SK-N-SH (cell line): ENCODE measurements at regions not wholly inside any gene's neighbourhood (a gene's known extent, or its start where the extent isn't known, plus 50 kb on each side); places are given as distances from the start of the nearest gene placed in this dataset.
"Not testable (repeated sequence)": the region's sequence is repeated elsewhere in the genome, so short reads cannot be mapped to it uniquely, and the experiment has no call there.

Source experiments
- CTCF ChIA-PET: fragments of 300-600, 350-600 bp; formaldehyde crosslinking; extraction: SDS; loops from one replicate; lab custom pipeline; 2021; lab: Yijun Ruan, JAX
- POLR2A ChIA-PET: fragments of 350-600 bp; sonication (Branson Sonifier 250); formaldehyde crosslinking; extraction: SDS; loops from one replicate; lab custom pipeline; 2020; ENCODE audit warnings: antibody characterized with exemption, inconsistent platforms; lab: Yijun Ruan, JAX
- DNase-seq: peaks from one replicate; pipeline ENCODE4 v3.0.0; 2012
- H2AFZ ChIP-seq: fragments of 200-600 bp; sonication (generic); 2 replicates; pipeline ENCODE4 v1.8.1; 2016; ENCODE audit warnings: antibody characterized with exemption, mild to moderate bottlenecking, low read depth
- H3F3A ChIP-seq: fragments of 200-600 bp; sonication (generic); replicated peaks from 2 replicates; pipeline ENCODE3; 2016; ENCODE audit warnings: antibody characterized with exemption, mild to moderate bottlenecking; ENCODE audit not compliant: insufficient read depth
- H3K27ac ChIP-seq, 2 experiments: fragments of 200-500 bp in 1 of 2; fragments of 200-600 bp in 1 of 2; sonication (Bioruptor generic) in 1 of 2; sonication (generic), shearing (Covaris generic) in 1 of 2; 2 replicates each; pipeline versions ENCODE4 v1.5.1 to v1.6.1; 2014 to 2016; ENCODE audit warnings: low read depth in 2 of 2, inconsistent platforms in 1 of 2, low read length in 1 of 2, mild to moderate bottlenecking in 1 of 2, mixed read lengths in 1 of 2
- H3K27me3 ChIP-seq: fragments of 200-600 bp; sonication (generic), shearing (Covaris generic); 2 replicates; pipeline ENCODE4 v1.6.1; 2016; ENCODE audit warnings: mixed run types; ENCODE audit not compliant: insufficient read depth
- H3K36me3 ChIP-seq, 2 experiments: fragments of 200-500 bp in 1 of 2; fragments of 200-600 bp in 1 of 2; sonication (Bioruptor generic) in 1 of 2; sonication (generic) in 1 of 2; replicated peaks in 1 of 2; 2 replicates each; pipeline versions ENCODE3 to v1.5.1; 2014 to 2016; ENCODE audit warnings: low read length in 1 of 2, mild to moderate bottlenecking in 1 of 2; ENCODE audit not compliant: insufficient read depth in 2 of 2, control insufficient read depth in 1 of 2
- H3K4me1 ChIP-seq, 2 experiments: fragments of 200-500 bp in 1 of 2; fragments of 200-600 bp in 1 of 2; sonication (Bioruptor generic) in 1 of 2; sonication (generic), shearing (Covaris generic) in 1 of 2; 2 replicates each; pipeline versions ENCODE4 v1.5.1 to v1.6.1; 2014 to 2016; ENCODE audit warnings: low read depth in 1 of 2, low read length in 1 of 2, mixed run types in 1 of 2; ENCODE audit not compliant: insufficient read depth in 2 of 2, control insufficient read depth in 1 of 2
- H3K4me2 ChIP-seq: fragments of 200-600 bp; sonication (generic), shearing (Covaris generic); 2 replicates; pipeline ENCODE4 v1.6.1; 2017; ENCODE audit warnings: mixed run types
- H3K4me3 ChIP-seq, 2 experiments: fragments of 200-500 bp in 1 of 2; fragments of 200-600 bp in 1 of 2; sonication (Bioruptor generic) in 1 of 2; sonication (generic), shearing (Covaris generic) in 1 of 2; 2 replicates each; pipeline versions ENCODE4 v1.5.1 to v1.8.1; 2014 to 2016; ENCODE audit warnings: low read depth in 2 of 2, inconsistent platforms in 1 of 2, low read length in 1 of 2, mild to moderate bottlenecking in 1 of 2, mixed read lengths in 1 of 2, moderate library complexity in 1 of 2
- H3K79me2 ChIP-seq: fragments of 200-600 bp; sonication (generic); 2 replicates; pipeline ENCODE4 v1.8.1; 2017; ENCODE audit warnings: mild to moderate bottlenecking; ENCODE audit not compliant: insufficient read depth
- H3K9ac ChIP-seq: fragments of 200-600 bp; sonication (generic); 2 replicates; pipeline ENCODE4 v1.6.1; 2017; ENCODE audit warnings: mixed run types
- H3K9me2 ChIP-seq: fragments of 200-600 bp; sonication (generic); 2 replicates; pipeline ENCODE4 v1.6.1; 2017; ENCODE audit warnings: mixed run types
- H3K9me3 ChIP-seq: fragments of 200-600 bp; sonication (generic); 2 replicates; pipeline ENCODE4 v1.6.1; 2017; ENCODE audit warnings: mixed run types, mild to moderate bottlenecking, moderate library complexity
- H4K20me1 ChIP-seq: fragments of 200-600 bp; sonication (generic); 2 replicates; pipeline ENCODE4 v1.6.1; 2017; ENCODE audit warnings: mild to moderate bottlenecking, mixed run types; ENCODE audit not compliant: insufficient read depth
- CHD2 ChIP-seq: fragments of 150-350 bp; IDR thresholded peaks from 2 replicates; pipeline ENCODE4 v1.6.1; 2018; ENCODE audit warnings: low read length; ENCODE audit not compliant: partially characterized antibody
- EZH2phosphoT487 ChIP-seq: fragments of 200-600 bp; sonication (generic); IDR thresholded peaks from 2 replicates; pipeline ENCODE4 v1.6.1; 2017; ENCODE audit warnings: low read depth, mixed run types, mild to moderate bottlenecking, antibody characterized with exemption, moderate library complexity, borderline replicate concordance
- FOXJ3 ChIP-seq: sonication (generic); formaldehyde crosslinking; IDR thresholded peaks from 2 replicates; pipeline ENCODE4 v1.5.1; 2020; ENCODE audit warnings: mild to moderate bottlenecking, missing genetic modification reagents
- GABPA ChIP-seq: IDR thresholded peaks from 2 replicates; pipeline ENCODE4 v1.4.0; 2012; ENCODE audit warnings: low read depth, mild to moderate bottlenecking
- JUND ChIP-seq: IDR thresholded peaks from 2 replicates; pipeline ENCODE4 v1.4.0; 2012
- MEF2A ChIP-seq: IDR thresholded peaks from 2 replicates; pipeline ENCODE4 v1.4.0; 2012; ENCODE audit warnings: low read depth, borderline replicate concordance
- MXI1 ChIP-seq: IDR thresholded peaks from 2 replicates; pipeline ENCODE4 v1.6.1; 2012; ENCODE audit warnings: mild to moderate bottlenecking, low read depth, low read length, improper control_type of control experiment
- NFIC ChIP-seq: IDR thresholded peaks from 2 replicates; pipeline ENCODE4 v1.4.0; 2012; ENCODE audit warnings: borderline replicate concordance
- RXRA ChIP-seq: IDR thresholded peaks from 2 replicates; pipeline ENCODE4 v1.4.0; 2012; ENCODE audit warnings: low read depth, mild to moderate bottlenecking, borderline replicate concordance
- SMC3 ChIP-seq: IDR thresholded peaks from 2 replicates; pipeline ENCODE4 v1.6.1; 2012; ENCODE audit warnings: low read depth, low read length, improper control_type of control experiment
- YY1 ChIP-seq: IDR thresholded peaks from 2 replicates; pipeline ENCODE4 v1.4.0; 2012; ENCODE audit warnings: low read depth, mild to moderate bottlenecking
- WGBS: methylation state at CpG from one replicate; pipeline ENCODE4 v1.1.6; 2017; ENCODE audit warnings: low lambda C conversion rate; 5-methylcytosine and 5-hydroxymethylcytosine counted together
- TF ChIP-seq, protein P1 (sequence below): IDR thresholded peaks from 2 replicates; pipeline ENCODE4 v1.4.0; 2012; ENCODE audit warnings: low read depth, borderline replicate concordance
- TF ChIP-seq, protein P2 (sequence below): fragments of 150-350 bp; IDR thresholded peaks from 2 replicates; pipeline ENCODE4 v1.6.1; 2016; ENCODE audit warnings: mild to moderate bottlenecking, low read depth, low read length
- TF ChIP-seq, protein P3 (sequence below): fragments of 200-600 bp; sonication (generic); IDR thresholded peaks from 2 replicates; pipeline ENCODE4 v1.6.1; 2017; ENCODE audit warnings: antibody characterized with exemption, mild to moderate bottlenecking, moderate library complexity

DNA sequence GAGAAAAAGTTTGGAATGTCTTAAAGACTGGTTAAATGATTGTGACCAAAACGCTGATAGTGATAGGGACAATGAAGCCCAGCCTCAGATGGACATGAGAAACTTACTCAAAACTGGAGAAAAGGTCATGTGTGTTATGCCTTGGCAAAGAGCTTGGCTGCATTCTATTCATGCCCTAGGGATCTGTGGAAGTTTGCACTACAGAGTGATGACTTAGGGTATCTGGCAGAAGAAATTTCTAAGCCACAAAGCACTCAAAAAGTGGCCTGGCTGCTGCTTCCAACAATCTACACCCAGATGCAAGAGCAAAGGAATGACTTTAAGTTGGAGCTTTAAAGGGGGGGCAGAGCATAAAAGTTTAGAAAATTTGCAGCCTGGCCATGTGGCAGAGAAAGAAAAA, 521.3 kb downstream of the UQCRFS1 start:
- Histone ChIP-seq H3F3A (no peaks in the 10 kb centered on the region), H3K4me1 (no peaks in the 10 kb centered on the region), H3K4me2 (no peak overlapping the region), H4K20me1 (no peaks in the 10 kb centered on the region), H3K9me3 (no peaks in the 10 kb centered on the region), H3K79me2 (no peaks in the 10 kb centered on the region), H3K9me2 (no peaks in the 10 kb centered on the region), H2AFZ (no peak overlapping the region), H3K36me3 (no peaks in the 10 kb centered on the region), H3K27me3 (no peaks in the 10 kb centered on the region), H3K9ac (no peak overlapping the region), H3K4me3 (no peak overlapping the region), H3K27ac (no peak overlapping the region)
- TF ChIP-seq, protein P1, sequence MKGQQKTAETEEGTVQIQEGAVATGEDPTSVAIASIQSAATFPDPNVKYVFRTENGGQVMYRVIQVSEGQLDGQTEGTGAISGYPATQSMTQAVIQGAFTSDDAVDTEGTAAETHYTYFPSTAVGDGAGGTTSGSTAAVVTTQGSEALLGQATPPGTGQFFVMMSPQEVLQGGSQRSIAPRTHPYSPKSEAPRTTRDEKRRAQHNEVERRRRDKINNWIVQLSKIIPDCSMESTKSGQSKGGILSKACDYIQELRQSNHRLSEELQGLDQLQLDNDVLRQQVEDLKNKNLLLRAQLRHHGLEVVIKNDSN = no peak
- TF ChIP-seq, protein P2, sequence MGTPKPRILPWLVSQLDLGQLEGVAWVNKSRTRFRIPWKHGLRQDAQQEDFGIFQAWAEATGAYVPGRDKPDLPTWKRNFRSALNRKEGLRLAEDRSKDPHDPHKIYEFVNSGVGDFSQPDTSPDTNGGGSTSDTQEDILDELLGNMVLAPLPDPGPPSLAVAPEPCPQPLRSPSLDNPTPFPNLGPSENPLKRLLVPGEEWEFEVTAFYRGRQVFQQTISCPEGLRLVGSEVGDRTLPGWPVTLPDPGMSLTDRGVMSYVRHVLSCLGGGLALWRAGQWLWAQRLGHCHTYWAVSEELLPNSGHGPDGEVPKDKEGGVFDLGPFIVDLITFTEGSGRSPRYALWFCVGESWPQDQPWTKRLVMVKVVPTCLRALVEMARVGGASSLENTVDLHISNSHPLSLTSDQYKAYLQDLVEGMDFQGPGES = no peak
- no peak for TF ChIP-seq GABPA
- POLR2A ChIA-PET = no interaction called here
- no peak for DNase-seq
- 0% methylated on average over 1 of the region's 1 CpG for WGBS
- CTCF ChIA-PET = interaction anchor here (2.7 kb wide), 1 partner anchor 20 kb away, joined by 11 read pairs; no protein-coding TSS in a partner anchor

DNA sequence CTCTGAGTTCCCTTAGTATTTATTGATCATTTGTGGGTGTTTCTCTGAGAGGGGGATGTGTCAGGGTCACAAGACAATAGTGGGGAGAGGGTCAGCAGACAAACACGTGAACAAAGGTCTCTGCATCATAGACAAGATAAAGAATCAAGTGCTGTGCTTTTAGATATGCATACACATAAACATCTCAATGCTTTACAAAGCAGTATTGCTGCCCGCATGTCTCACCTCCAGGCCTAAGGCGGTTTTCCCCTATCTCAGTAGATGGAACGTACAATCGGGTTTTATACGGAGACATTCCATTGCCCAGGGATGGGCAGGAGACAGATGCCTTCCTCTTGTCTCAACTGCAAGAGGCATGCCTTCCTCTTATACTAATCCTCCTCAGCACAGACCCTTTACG, 523.5 kb downstream of the UQCRFS1 start:
- H3K9me3 ChIP-seq, H3K4me2 ChIP-seq, H3K27ac ChIP-seq, H3K36me3 ChIP-seq, H3K4me3 ChIP-seq, CTCF ChIA-PET, H3K9ac ChIP-seq, H3F3A ChIP-seq, DNase-seq, H2AFZ ChIP-seq, H3K4me1 ChIP-seq, H3K79me2 ChIP-seq, H4K20me1 ChIP-seq, H3K9me2 ChIP-seq, H3K27me3 ChIP-seq, POLR2A ChIA-PET: not testable (repeated sequence)
- WGBS = 25% methylated on average over 7 of the region's 7 CpGs

DNA sequence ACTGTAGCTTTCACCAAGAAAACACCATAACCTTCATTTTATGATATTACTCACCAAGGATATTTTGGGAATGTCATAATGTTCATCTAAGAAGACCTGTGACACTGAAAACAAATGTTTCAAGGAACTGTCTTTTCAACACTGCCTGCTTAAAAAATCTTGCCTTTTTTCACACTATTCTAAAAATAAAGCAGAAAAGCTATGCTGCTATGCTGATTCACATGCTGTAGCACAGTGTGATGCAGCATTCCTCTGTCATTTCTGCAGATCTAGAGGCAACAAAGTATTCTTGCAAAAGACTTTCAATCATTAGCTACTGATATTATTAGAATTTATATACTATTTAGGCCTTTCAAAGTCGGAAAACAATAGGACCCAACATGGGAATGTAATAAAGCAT, 525.7 kb downstream of the UQCRFS1 start:
- 0% methylated on average over 1 of the region's 1 CpG for WGBS
- Histone ChIP-seq H3K27ac (no peak overlapping the region), H4K20me1 (no peaks in the 10 kb centered on the region), H3K36me3 (no peaks in the 10 kb centered on the region), H3K79me2 (no peaks in the 10 kb centered on the region), H3K27me3 (no peaks in the 10 kb centered on the region), H2AFZ (no peak overlapping the region), H3K4me2 (no peak overlapping the region), H3K4me1 (no peaks in the 10 kb centered on the region), H3K9me2 (no peaks in the 10 kb centered on the region), H3K4me3 (no peak overlapping the region), H3F3A (no peaks in the 10 kb centered on the region), H3K9me3 (no peaks in the 10 kb centered on the region), H3K9ac (no peak overlapping the region)
- TF ChIP-seq, protein P3, sequence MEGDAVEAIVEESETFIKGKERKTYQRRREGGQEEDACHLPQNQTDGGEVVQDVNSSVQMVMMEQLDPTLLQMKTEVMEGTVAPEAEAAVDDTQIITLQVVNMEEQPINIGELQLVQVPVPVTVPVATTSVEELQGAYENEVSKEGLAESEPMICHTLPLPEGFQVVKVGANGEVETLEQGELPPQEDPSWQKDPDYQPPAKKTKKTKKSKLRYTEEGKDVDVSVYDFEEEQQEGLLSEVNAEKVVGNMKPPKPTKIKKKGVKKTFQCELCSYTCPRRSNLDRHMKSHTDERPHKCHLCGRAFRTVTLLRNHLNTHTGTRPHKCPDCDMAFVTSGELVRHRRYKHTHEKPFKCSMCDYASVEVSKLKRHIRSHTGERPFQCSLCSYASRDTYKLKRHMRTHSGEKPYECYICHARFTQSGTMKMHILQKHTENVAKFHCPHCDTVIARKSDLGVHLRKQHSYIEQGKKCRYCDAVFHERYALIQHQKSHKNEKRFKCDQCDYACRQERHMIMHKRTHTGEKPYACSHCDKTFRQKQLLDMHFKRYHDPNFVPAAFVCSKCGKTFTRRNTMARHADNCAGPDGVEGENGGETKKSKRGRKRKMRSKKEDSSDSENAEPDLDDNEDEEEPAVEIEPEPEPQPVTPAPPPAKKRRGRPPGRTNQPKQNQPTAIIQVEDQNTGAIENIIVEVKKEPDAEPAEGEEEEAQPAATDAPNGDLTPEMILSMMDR = no peak
- no peak for TF ChIP-seq JUND
- TF ChIP-seq MXI1 = no peak
- no peak for TF ChIP-seq RXRA
- no peak for TF ChIP-seq EZH2phosphoT487
- TF ChIP-seq MEF2A = no peak
- no peak for TF ChIP-seq FOXJ3
- TF ChIP-seq, protein P1 = no peak
- TF ChIP-seq CHD2 = no peak
- no peak for TF ChIP-seq GABPA
- TF ChIP-seq SMC3 = no peak
- no peak for TF ChIP-seq NFIC
- no peak for TF ChIP-seq YY1
- no peak for DNase-seq
- POLR2A ChIA-PET = no interaction called here
- CTCF ChIA-PET = interaction anchor here (0.7 to 0.8 kb wide), 2 partner anchors 12 to 205 kb away, joined by 3 read pairs; no protein-coding TSS in a partner anchor
